H1 (cell line): ENCODE measurements at regions not wholly inside any gene's neighbourhood (a gene's known extent, or its start where the extent isn't known, plus 50 kb on each side); places are given as distances from the start of the nearest gene placed in this dataset.

Experiments
- CTCF ChIA-PET: fragments of 300-600 bp; sonication (Branson Sonifier 250); formaldehyde crosslinking; loops from one replicate; lab custom pipeline; 2021; ENCODE audit not compliant: partially characterized antibody; lab: Charles Lee
- POLR2A ChIA-PET: fragments of 300-600 bp; sonication (Branson Sonifier 250); formaldehyde crosslinking; loops from one replicate; lab custom pipeline; 2021; ENCODE audit warnings: inconsistent platforms; ENCODE audit not compliant: partially characterized antibody; lab: Charles Lee
- DNase-seq, 2 experiments: peaks; one replicate each; pipeline versions ENCODE4 v3.0.0 to v3.0.0-alpha.2; 2010 to 2022; ENCODE audit warnings: low spot score in 2 of 2, low read depth in 1 of 2, mixed read lengths in 1 of 2
- FAIRE-seq: peaks from 2 replicates; lab custom pipeline; 2011; peaks lifted over from hg19 to GRCh38; lab: Jason Lieb, UNC
- H2AFZ ChIP-seq: 2 replicates; pipeline ENCODE4 v1.8.1; 2012; ENCODE audit warnings: low read length, inconsistent platforms
- H2AK5ac ChIP-seq: 2 replicates; pipeline ENCODE4 v1.6.1; 2013; ENCODE audit warnings: low read depth, low read length
- H2BK120ac ChIP-seq: replicated peaks from 2 replicates; pipeline ENCODE3; 2013; ENCODE audit warnings: low read depth, low read length, inconsistent platforms
- H2BK12ac ChIP-seq: 2 replicates; pipeline ENCODE4 v1.6.1; 2013; ENCODE audit warnings: low read depth, low read length
- H2BK15ac ChIP-seq: 2 replicates; pipeline ENCODE4 v1.6.1; 2013; ENCODE audit warnings: low read length
- H2BK20ac ChIP-seq: 2 replicates; pipeline ENCODE4 v1.6.1; 2013; ENCODE audit warnings: low read length
- H2BK5ac ChIP-seq: 2 replicates; pipeline ENCODE4 v1.6.1; 2013; ENCODE audit warnings: low read depth, low read length
- H3K14ac ChIP-seq: 2 replicates; pipeline ENCODE4 v1.6.1; 2013; ENCODE audit warnings: inconsistent platforms; ENCODE audit not compliant: insufficient read length
- H3K18ac ChIP-seq: 2 replicates; pipeline ENCODE4 v1.6.1; 2013; ENCODE audit warnings: low read length; ENCODE audit errors: extremely low read depth
- H3K23ac ChIP-seq: 2 replicates; pipeline ENCODE4 v1.6.1; 2013; ENCODE audit warnings: inconsistent platforms; ENCODE audit not compliant: insufficient read length
- H3K23me2 ChIP-seq: 2 replicates; pipeline ENCODE4 v1.6.1; 2013; ENCODE audit warnings: low read depth, low read length
- H3K27ac ChIP-seq: 2 replicates; pipeline ENCODE4 v1.6.1; 2011; ENCODE audit warnings: low read depth, low read length, inconsistent platforms
- H3K27me3 ChIP-seq, 4 experiments: replicated peaks in 1 of 4; 1 replicate in 1 of 4; 2 replicates in 3 of 4; pipeline versions ENCODE4 v1.6.1 to v1.8.1; 2011 to 2013; ENCODE audit warnings: low read length in 3 of 4, mild to moderate bottlenecking in 3 of 4, inconsistent platforms in 2 of 4, mixed read lengths in 2 of 4, moderate library complexity in 1 of 4; ENCODE audit not compliant: control insufficient read depth in 3 of 4, insufficient read depth in 3 of 4; ENCODE audit errors: extremely low read depth in 1 of 4
- H3K36me3 ChIP-seq, 4 experiments: 2 replicates each; pipeline versions ENCODE4 v1.6.1 to v1.8.1; 2011 to 2013; ENCODE audit warnings: mild to moderate bottlenecking in 4 of 4, low read length in 3 of 4, moderate library complexity in 2 of 4, control low read depth in 1 of 4, inconsistent platforms in 1 of 4; ENCODE audit not compliant: insufficient read depth in 4 of 4, control insufficient read depth in 2 of 4
- H3K4ac ChIP-seq: replicated peaks from 2 replicates; pipeline ENCODE3; 2013; ENCODE audit warnings: low read length, low read depth, mixed read lengths, inconsistent platforms; ENCODE audit not compliant: insufficient read length
- H3K4me1 ChIP-seq, 4 experiments: replicated peaks in 1 of 4; 1 replicate in 1 of 4; 2 replicates in 3 of 4; pipeline versions ENCODE4 v1.6.1 to v1.8.1; 2011 to 2013; ENCODE audit warnings: low read length in 3 of 4, inconsistent platforms in 2 of 4, mixed read lengths in 1 of 4; ENCODE audit not compliant: insufficient read depth in 4 of 4, control insufficient read depth in 3 of 4
- H3K4me2 ChIP-seq, 2 experiments: 2 replicates each; pipeline versions ENCODE4 v1.6.1 to v1.8.1; 2011 to 2013; ENCODE audit warnings: low read depth in 2 of 2, low read length in 2 of 2, control low read depth in 1 of 2, inconsistent platforms in 1 of 2, mild to moderate bottlenecking in 1 of 2; ENCODE audit not compliant: insufficient read depth in 1 of 2
- H3K4me3 ChIP-seq, 4 experiments: fragments of 200-600, 300-600 bp in 1 of 4; sonication (generic), shearing (Covaris generic), sonication (Bioruptor Twin) in 1 of 4; 2 replicates each; pipeline versions ENCODE4 v1.5.1 to v1.8.1; 2011 to 2016; ENCODE audit warnings: low read length in 4 of 4, low read depth in 3 of 4, control low read depth in 2 of 4, inconsistent platforms in 2 of 4, mild to moderate bottlenecking in 2 of 4, mixed read lengths in 1 of 4, moderate library complexity in 1 of 4; ENCODE audit not compliant: insufficient read depth in 2 of 4; ENCODE audit errors: extremely low read depth in 1 of 4
- H3K56ac ChIP-seq: replicated peaks from 2 replicates; pipeline ENCODE3; 2013; ENCODE audit warnings: low read depth, mild to moderate bottlenecking, mixed read lengths, low read length, inconsistent platforms; ENCODE audit not compliant: insufficient read length
- H3K79me1 ChIP-seq: 2 replicates; pipeline ENCODE4 v1.6.1; 2013; ENCODE audit warnings: low read depth, low read length, control low read depth
- H3K79me2 ChIP-seq, 2 experiments: 2 replicates each; pipeline versions ENCODE4 v1.6.1 to v1.8.1; 2012 to 2013; ENCODE audit warnings: low read length in 2 of 2, mild to moderate bottlenecking in 2 of 2, inconsistent platforms in 1 of 2; ENCODE audit not compliant: insufficient read depth in 2 of 2, control insufficient read depth in 1 of 2
- H3K9ac ChIP-seq, 4 experiments: replicated peaks in 1 of 4; 1 replicate in 1 of 4; 2 replicates in 3 of 4; pipeline versions ENCODE4 v1.6.1 to v1.8.1; 2011 to 2013; ENCODE audit warnings: low read depth in 3 of 4, low read length in 3 of 4, control low read depth in 2 of 4, mild to moderate bottlenecking in 2 of 4, moderate library complexity in 2 of 4, inconsistent platforms in 1 of 4; ENCODE audit errors: extremely low read depth in 1 of 4
- H3K9me3 ChIP-seq, 2 experiments: 2 replicates each; pipeline versions ENCODE4 v1.6.1 to v1.8.1; 2012 to 2013; ENCODE audit warnings: mild to moderate bottlenecking in 2 of 2, moderate library complexity in 2 of 2, control low read depth in 1 of 2, inconsistent platforms in 1 of 2, low read depth in 1 of 2, low read length in 1 of 2, mixed read lengths in 1 of 2; ENCODE audit not compliant: insufficient read depth in 2 of 2
- H4K20me1 ChIP-seq, 2 experiments: replicated peaks in 1 of 2; 2 replicates each; pipeline versions ENCODE3 to v1.8.1; 2011 to 2013; ENCODE audit warnings: inconsistent platforms in 2 of 2, low read length in 2 of 2, mild to moderate bottlenecking in 1 of 2; ENCODE audit not compliant: insufficient read depth in 2 of 2, control insufficient read depth in 1 of 2
- H4K5ac ChIP-seq: 2 replicates; pipeline ENCODE4 v1.6.1; 2013; ENCODE audit warnings: low read length, low read depth, mixed read lengths, inconsistent platforms; ENCODE audit not compliant: insufficient read length
- H4K8ac ChIP-seq: 2 replicates; pipeline ENCODE4 v1.8.0; 2013; ENCODE audit warnings: mild to moderate bottlenecking, moderate library complexity, low read length, inconsistent platforms; ENCODE audit not compliant: insufficient read depth; ENCODE audit errors: extremely low read depth
- H4K91ac ChIP-seq: replicated peaks from 2 replicates; pipeline ENCODE3; 2013; ENCODE audit warnings: low read length, mixed read lengths, inconsistent platforms; ENCODE audit not compliant: insufficient read length
- CBX5 ChIP-seq: fragments of 300-800, 300-1000 bp; sonication (generic); IDR thresholded peaks from 2 replicates; pipeline ENCODE4 v1.7.1; 2016; ENCODE audit warnings: antibody characterized with exemption, low read length, low read depth
- HDAC6 ChIP-seq: IDR thresholded peaks from one replicate; pipeline ENCODE4 v1.7.1; 2012; ENCODE audit warnings: low read depth, mild to moderate bottlenecking, inconsistent platforms, low read length, moderate library complexity
- JUND ChIP-seq: IDR thresholded peaks from 2 replicates; pipeline ENCODE4 v1.6.1; 2011; ENCODE audit warnings: mild to moderate bottlenecking, improper control_type of control experiment, low read length
- MAFK ChIP-seq: IDR thresholded peaks from 2 replicates; pipeline ENCODE4 v1.6.1; 2012; ENCODE audit warnings: low read depth, mild to moderate bottlenecking, improper control_type of control experiment, low read length
- SAP30 ChIP-seq: fragments of 300-600 bp; sonication (generic); IDR thresholded peaks from 2 replicates; pipeline ENCODE4 v1.7.1; 2012; ENCODE audit warnings: low read length, moderate library complexity, mild to moderate bottlenecking, inconsistent platforms; ENCODE audit not compliant: insufficient read depth, insufficient replicate concordance
- WGBS, 2 experiments: shearing (Covaris generic) in 1 of 2; methylation state at CpG; one replicate each; pipeline versions ENCODE4 v1.1.6 to v1.1.7; 2013 to 2015; ENCODE audit warnings: low lambda C conversion rate in 2 of 2, mixed read lengths in 2 of 2, inconsistent platforms in 1 of 2, low coverage in 1 of 2, missing lambda C conversion rate in 1 of 2; ENCODE audit not compliant: insufficient replicate concordance in 2 of 2, insufficient coverage in 1 of 2, insufficient read length in 1 of 2; ENCODE audit errors: extremely low coverage in 1 of 2, missing lambda C conversion rate in 1 of 2; 5-methylcytosine and 5-hydroxymethylcytosine counted together

- Histone ChIP-seq H3K23ac (no peak overlapping the region), H3K27ac (no peak overlapping the region), H4K91ac (no peak overlapping the region), H3K79me1 (no peaks in the 10 kb centered on the region), H3K27me3 (no peaks in the 10 kb centered on the region), H3K4ac (no peak overlapping the region), H4K5ac (no peak overlapping the region), H3K18ac (no peak overlapping the region), H3K4me3 (no peak overlapping the region), H4K20me1 (no peaks in the 10 kb centered on the region), H3K4me1 (no peaks in the 10 kb centered on the region), H2BK12ac (no peak overlapping the region), H3K56ac (no peak overlapping the region), H3K14ac (no peak overlapping the region), H3K9me3 (no peaks in the 10 kb centered on the region), H2BK20ac (no peak overlapping the region), H2AK5ac (no peak overlapping the region), H4K8ac (no peak overlapping the region), H2AFZ (no peak overlapping the region), H3K9ac (no peak overlapping the region), H2BK120ac (no peak overlapping the region), H2BK15ac (no peak overlapping the region), H3K79me2 (no peaks in the 10 kb centered on the region), H3K4me2 (no peak overlapping the region), H2BK5ac (no peak overlapping the region), H3K36me3 (no peaks in the 10 kb centered on the region), H3K23me2 (no peaks in the 10 kb centered on the region)
- ChIA-PET CTCF (no interaction called here), POLR2A (no interaction called here)
- no peak for FAIRE-seq
- WGBS, 2 experiments = 98% methylated on average over 3 of the region's 3 CpGs; no CpG with 5 or more reads in 1 of the 2 experiments
- DNase-seq = no peak
- TF ChIP-seq JUND = no peak
- no peak for TF ChIP-seq MAFK
- TF ChIP-seq CBX5 = no peak
- no peak for TF ChIP-seq HDAC6
- TF ChIP-seq SAP30 = no peak
Measured at GRCh38 chr2:17373041-17373440, 145.2 kb downstream of the RAD51AP2 start.
